SK-N-SH treated with all-trans-retinoic acid at 6 μM for 48 hours (cell line): ENCODE measurements at regions not wholly inside any gene's neighbourhood (a gene's known extent, or its start where the extent isn't known, plus 50 kb on each side); places are given as distances from the start of the nearest gene placed in this dataset.
"Not testable (repeated sequence)": the region's sequence is repeated elsewhere in the genome, so short reads cannot be mapped to it uniquely, and the experiment has no call there.

ENCODE experiments used
- ATAC-seq: fragments of 200-7000 bp; cut with Tn5 transposase; 3 replicates; pipeline ENCODE4 v1.9.1; 2020; ENCODE audit warnings: mild to moderate bottlenecking, moderate library complexity
- ARNTL ChIP-seq: fragments of 450-650 bp; formaldehyde crosslinking; IDR thresholded peaks from 2 replicates; pipeline ENCODE4 v1.5.0; 2020; ENCODE audit warnings: low read depth, mild to moderate bottlenecking, moderate library complexity, borderline replicate concordance
- BACH2 ChIP-seq: fragments of 250-450 bp; sonication (Bioruptor Pico); IDR thresholded peaks from 2 replicates; pipeline ENCODE4 v1.9.0; 2021; ENCODE audit warnings: mild to moderate bottlenecking, borderline replicate concordance
- CREB5 ChIP-seq: fragments of 250-450 bp; sonication (Bioruptor Pico); IDR thresholded peaks from 2 replicates; pipeline ENCODE4 v1.5.1; 2020; ENCODE audit warnings: low read depth, mild to moderate bottlenecking, moderate library complexity
- CSDC2 ChIP-seq: fragments of 250-450 bp; sonication (Bioruptor Pico); IDR thresholded peaks from 2 replicates; pipeline ENCODE4 v1.5.0; 2020; ENCODE audit warnings: mild to moderate bottlenecking, moderate library complexity
- ESRRG ChIP-seq: fragments of 250-450 bp; sonication (Bioruptor Pico); IDR thresholded peaks from 2 replicates; pipeline ENCODE4 v1.6.1; 2021; ENCODE audit warnings: mild to moderate bottlenecking
- GLIS3 ChIP-seq: fragments of 250-450 bp; sonication (Bioruptor Pico); IDR thresholded peaks from 2 replicates; pipeline ENCODE4 v1.5.0; 2020; ENCODE audit warnings: mild to moderate bottlenecking, moderate library complexity
- ISL1 ChIP-seq: fragments of 250-450 bp; sonication (Bioruptor Pico); IDR thresholded peaks from 2 replicates; pipeline ENCODE4 v2.1.2; 2022; ENCODE audit warnings: mild to moderate bottlenecking, moderate library complexity
- OSR1 ChIP-seq: fragments of 250-450 bp; sonication (Bioruptor Pico); IDR thresholded peaks from 2 replicates; pipeline ENCODE4 v1.8.0; 2022; ENCODE audit warnings: moderate library complexity, mild to moderate bottlenecking, inconsistent platforms
- PATZ1 ChIP-seq: fragments of 250-450 bp; sonication (Bioruptor Pico); IDR thresholded peaks from 2 replicates; pipeline ENCODE4 v1.8.0; 2020; ENCODE audit warnings: mild to moderate bottlenecking, moderate library complexity, borderline replicate concordance
- PPARA ChIP-seq: fragments of 250-450 bp; sonication (Bioruptor Pico); IDR thresholded peaks from 2 replicates; pipeline ENCODE4 v1.5.0; 2020; ENCODE audit warnings: mild to moderate bottlenecking, borderline replicate concordance
- RARB ChIP-seq: fragments of 250-450 bp; sonication (Bioruptor Pico); IDR thresholded peaks from 2 replicates; pipeline ENCODE4 v1.8.0; 2021; ENCODE audit warnings: mild to moderate bottlenecking, moderate library complexity
- SNAI2 ChIP-seq: fragments of 250-450 bp; sonication (Bioruptor Pico); IDR thresholded peaks from 2 replicates; pipeline ENCODE4 v1.5.0; 2020; ENCODE audit warnings: mild to moderate bottlenecking, moderate library complexity
- TCF4 ChIP-seq: fragments of 250-450 bp; sonication (Bioruptor Pico); IDR thresholded peaks from 2 replicates; pipeline ENCODE4 v1.8.0; 2021; ENCODE audit warnings: mild to moderate bottlenecking, moderate library complexity, borderline replicate concordance
- TSHZ2 ChIP-seq: fragments of 250-450 bp; sonication (Bioruptor Pico); IDR thresholded peaks from 2 replicates; pipeline ENCODE4 v1.5.0; 2020; ENCODE audit warnings: mild to moderate bottlenecking, moderate library complexity
- ZC3H10 ChIP-seq: fragments of 250-450 bp; sonication (Bioruptor Pico); IDR thresholded peaks from 2 replicates; pipeline ENCODE4 v1.5.1; 2021; ENCODE audit warnings: mild to moderate bottlenecking, moderate library complexity
- ZFP3 ChIP-seq: fragments of 250-450 bp; sonication (Bioruptor Pico); IDR thresholded peaks from 2 replicates; pipeline ENCODE4 v1.5.0; 2020; ENCODE audit warnings: mild to moderate bottlenecking, moderate library complexity
- ZFP30 ChIP-seq: fragments of 450-650 bp; formaldehyde crosslinking; IDR thresholded peaks from 2 replicates; pipeline ENCODE4 v1.5.0; 2022; ENCODE audit warnings: mild to moderate bottlenecking, moderate library complexity
- ZNF565 ChIP-seq: fragments of 450-650 bp; formaldehyde crosslinking; conservative IDR thresholded peaks from 2 replicates; pipeline ENCODE4 v1.5.0; 2020; ENCODE audit warnings: low read depth, mild to moderate bottlenecking, moderate library complexity
- ZNF70 ChIP-seq: fragments of 450-650 bp; formaldehyde crosslinking; IDR thresholded peaks from 2 replicates; pipeline ENCODE4 v1.5.0; 2020; ENCODE audit warnings: mild to moderate bottlenecking, moderate library complexity
- ZNF8 ChIP-seq: fragments of 450-650 bp; formaldehyde crosslinking; IDR thresholded peaks from 2 replicates; pipeline ENCODE4 v1.5.0; 2020; ENCODE audit warnings: mild to moderate bottlenecking, moderate library complexity
- TF ChIP-seq, protein P1 (sequence below): fragments of 250-450 bp; sonication (Bioruptor Pico); IDR thresholded peaks from 2 replicates; pipeline ENCODE4 v1.5.1; 2021; ENCODE audit warnings: mild to moderate bottlenecking, moderate library complexity
- TF ChIP-seq, protein P2 (sequence below): fragments of 250-450 bp; sonication (Bioruptor Pico); IDR thresholded peaks from 2 replicates; pipeline ENCODE4 v1.8.0; 2021; ENCODE audit warnings: low read depth, mild to moderate bottlenecking, moderate library complexity, borderline replicate concordance

- TF ChIP-seq TCF4 (CRISPR knock-in tag): no peak
- TF ChIP-seq RARB (CRISPR knock-in tag): no peak
- TF ChIP-seq GLIS3 (CRISPR knock-in tag): no peak
- TF ChIP-seq ZC3H10 (CRISPR knock-in tag): no peak
- TF ChIP-seq ARNTL (CRISPR knock-in tag): no peak
- no peak for TF ChIP-seq ZNF70 (CRISPR knock-in tag)
- TF ChIP-seq ISL1 (CRISPR knock-in tag): no peak
- no peak for TF ChIP-seq ZFP3
- no peak for TF ChIP-seq ZFP30
- TF ChIP-seq, protein P1, sequence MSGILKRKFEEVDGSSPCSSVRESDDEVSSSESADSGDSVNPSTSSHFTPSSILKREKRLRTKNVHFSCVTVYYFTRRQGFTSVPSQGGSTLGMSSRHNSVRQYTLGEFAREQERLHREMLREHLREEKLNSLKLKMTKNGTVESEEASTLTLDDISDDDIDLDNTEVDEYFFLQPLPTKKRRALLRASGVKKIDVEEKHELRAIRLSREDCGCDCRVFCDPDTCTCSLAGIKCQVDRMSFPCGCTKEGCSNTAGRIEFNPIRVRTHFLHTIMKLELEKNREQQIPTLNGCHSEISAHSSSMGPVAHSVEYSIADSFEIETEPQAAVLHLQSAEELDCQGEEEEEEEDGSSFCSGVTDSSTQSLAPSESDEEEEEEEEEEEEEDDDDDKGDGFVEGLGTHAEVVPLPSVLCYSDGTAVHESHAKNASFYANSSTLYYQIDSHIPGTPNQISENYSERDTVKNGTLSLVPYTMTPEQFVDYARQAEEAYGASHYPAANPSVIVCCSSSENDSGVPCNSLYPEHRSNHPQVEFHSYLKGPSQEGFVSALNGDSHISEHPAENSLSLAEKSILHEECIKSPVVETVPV: no peak
- no peak for TF ChIP-seq SNAI2 (CRISPR knock-in tag)
- TF ChIP-seq PATZ1 (CRISPR knock-in tag): no peak
These were observed 186.3 kb downstream of the XPNPEP1 start (continued) for GRCh38 chr10:109737009-109737408.

DNA sequence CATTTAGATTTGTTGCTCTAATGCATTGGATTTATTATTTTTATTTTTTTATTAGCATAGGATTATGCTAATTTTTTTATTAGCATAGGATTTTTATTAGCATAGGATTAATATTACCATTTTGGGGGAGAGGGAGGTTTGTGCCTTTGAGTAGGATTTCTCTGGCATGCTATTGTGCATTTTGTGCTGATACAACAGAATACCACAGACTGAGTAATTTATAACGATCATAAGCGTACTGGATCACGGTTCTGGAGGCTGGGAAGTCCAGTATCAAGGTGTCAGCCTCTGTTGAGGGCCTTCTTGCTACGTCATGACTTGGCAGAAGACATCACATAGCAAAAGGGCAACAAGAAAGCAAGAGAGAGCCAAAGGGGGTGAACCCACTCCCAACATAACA, 187.5 kb downstream of the XPNPEP1 start:
- no peak for TF ChIP-seq ZC3H10 (CRISPR knock-in tag)
- no peak for TF ChIP-seq ARNTL (CRISPR knock-in tag)
- TF ChIP-seq GLIS3 (CRISPR knock-in tag): no peak
- TF ChIP-seq ZFP30: no peak
- no peak for ATAC-seq

DNA sequence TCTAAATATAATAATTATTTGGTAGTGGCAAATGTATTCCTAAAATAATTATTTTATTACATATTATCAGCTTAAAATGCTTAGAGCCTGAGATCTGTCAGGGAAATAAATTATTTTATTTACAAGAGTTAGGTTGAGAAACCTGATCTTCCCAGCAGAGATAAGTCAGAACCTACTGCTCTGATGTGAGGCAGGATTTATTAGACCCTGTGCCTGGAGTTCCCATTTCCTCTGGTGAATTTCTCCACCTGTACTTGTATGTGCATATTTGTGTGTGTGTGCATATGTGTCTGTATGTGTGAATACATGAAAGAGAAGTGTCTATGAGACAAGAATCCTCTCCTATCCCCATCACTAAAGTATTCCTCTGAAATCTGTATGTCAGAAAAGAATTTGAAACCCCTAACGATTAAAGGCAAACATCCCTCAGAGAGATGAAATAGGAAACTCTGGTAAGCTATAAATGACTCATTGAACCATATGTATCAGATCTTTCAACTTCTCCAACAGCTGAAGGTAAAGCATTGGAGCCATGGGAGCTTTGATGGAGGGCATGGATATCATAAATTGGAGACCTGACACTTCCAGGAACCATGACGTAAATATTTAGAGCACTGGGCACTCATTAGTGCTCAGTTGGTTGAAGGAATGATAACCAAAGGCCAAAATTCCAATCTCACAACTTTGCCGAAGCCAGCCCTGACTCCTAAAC, 190.9 kb downstream of the XPNPEP1 start:
- ATAC-seq: no peak
- TF ChIP-seq ISL1 (CRISPR knock-in tag): no peak
- TF ChIP-seq PATZ1 (CRISPR knock-in tag): no peak
- no peak for TF ChIP-seq CREB5 (CRISPR knock-in tag)
- no peak for TF ChIP-seq ESRRG (CRISPR knock-in tag)
- TF ChIP-seq ZNF8 (CRISPR knock-in tag): no peak
- TF ChIP-seq TSHZ2 (CRISPR knock-in tag): no peak
- no peak for TF ChIP-seq ZFP30
- no peak for TF ChIP-seq OSR1 (CRISPR knock-in tag)
- TF ChIP-seq BACH2: no peak
- TF ChIP-seq ZFP3: no peak
- TF ChIP-seq ZNF565 (CRISPR knock-in tag): no peak
- TF ChIP-seq, protein P2, sequence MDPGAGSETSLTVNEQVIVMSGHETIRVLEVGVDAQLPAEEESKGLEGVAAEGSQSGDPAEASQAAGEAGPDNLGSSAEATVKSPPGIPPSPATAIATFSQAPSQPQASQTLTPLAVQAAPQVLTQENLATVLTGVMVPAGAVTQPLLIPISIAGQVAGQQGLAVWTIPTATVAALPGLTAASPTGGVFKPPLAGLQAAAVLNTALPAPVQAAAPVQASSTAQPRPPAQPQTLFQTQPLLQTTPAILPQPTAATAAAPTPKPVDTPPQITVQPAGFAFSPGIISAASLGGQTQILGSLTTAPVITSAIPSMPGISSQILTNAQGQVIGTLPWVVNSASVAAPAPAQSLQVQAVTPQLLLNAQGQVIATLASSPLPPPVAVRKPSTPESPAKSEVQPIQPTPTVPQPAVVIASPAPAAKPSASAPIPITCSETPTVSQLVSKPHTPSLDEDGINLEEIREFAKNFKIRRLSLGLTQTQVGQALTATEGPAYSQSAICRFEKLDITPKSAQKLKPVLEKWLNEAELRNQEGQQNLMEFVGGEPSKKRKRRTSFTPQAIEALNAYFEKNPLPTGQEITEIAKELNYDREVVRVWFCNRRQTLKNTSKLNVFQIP (CRISPR knock-in tag): no peak
- TF ChIP-seq PPARA: no peak
- no peak for TF ChIP-seq ZNF70 (CRISPR knock-in tag)
- TF ChIP-seq, protein P1: no peak
- no peak for TF ChIP-seq RARB (CRISPR knock-in tag)
- TF ChIP-seq CSDC2: no peak

- not testable (repeated sequence) for ATAC-seq
These were observed 193.4 kb downstream of the XPNPEP1 start for GRCh38 chr10:109729895-109730294.
